Duodenal mucosa (tissue), 2 donors: ENCODE measurements at regions not wholly inside any gene's neighbourhood (a gene's known extent, or its start where the extent isn't known, plus 50 kb on each side); places are given as distances from the start of the nearest gene placed in this dataset.

Source experiments
- H3K27ac ChIP-seq: one replicate; pipeline ENCODE4 v1.7.0; 2013; ENCODE audit warnings: low read depth, low read length
- H3K27me3 ChIP-seq, 2 donors: one replicate each; pipeline ENCODE4 v1.7.0; 2013; ENCODE audit warnings: low read length in 2 of 2, control low read depth in 1 of 2; ENCODE audit not compliant: insufficient read depth in 2 of 2, control insufficient read depth in 1 of 2
- H3K36me3 ChIP-seq, 2 donors: one replicate each; pipeline ENCODE4 v1.7.0; 2013; ENCODE audit warnings: low read length in 2 of 2, control low read depth in 1 of 2; ENCODE audit not compliant: insufficient read depth in 2 of 2, control insufficient read depth in 1 of 2
- H3K4me1 ChIP-seq, 2 donors: one replicate each; pipeline ENCODE4 v1.7.0; 2013; ENCODE audit warnings: low read length in 2 of 2, control low read depth in 1 of 2; ENCODE audit not compliant: insufficient read depth in 2 of 2, control insufficient read depth in 1 of 2
- H3K4me3 ChIP-seq, 2 donors: one replicate each; pipeline ENCODE4 v1.7.0; 2013; ENCODE audit warnings: low read length in 2 of 2, low read depth in 1 of 2
- H3K9ac ChIP-seq, 2 donors: one replicate each; pipeline ENCODE4 v1.7.0; 2013; ENCODE audit warnings: low read length in 2 of 2, low read depth in 1 of 2
- H3K9me3 ChIP-seq, 2 donors: one replicate each; pipeline ENCODE4 v1.7.0; 2013; ENCODE audit warnings: low read length in 2 of 2, control low read depth in 1 of 2; ENCODE audit not compliant: control insufficient read depth in 1 of 2

GRCh38 chr5:4375640-4376039, 764.5 kb upstream of the ADAMTS16 start:
- no peak overlapping the region for H3K27ac ChIP-seq
- no peak overlapping the region for H3K4me3 ChIP-seq
- H3K9ac ChIP-seq: no peak overlapping the region
- H3K4me1 ChIP-seq: no peaks in the 10 kb centered on the region
- H3K27me3 ChIP-seq: no peaks in the 10 kb centered on the region
- H3K9me3 ChIP-seq: no peaks in the 10 kb centered on the region
- H3K36me3 ChIP-seq: no peaks in the 10 kb centered on the region

GRCh38 chr5:4383102-4383501, 757.0 kb upstream of the ADAMTS16 start:
- no peaks in the 10 kb centered on the region for H3K36me3 ChIP-seq
- no peaks in the 10 kb centered on the region for H3K27me3 ChIP-seq
- no peaks in the 10 kb centered on the region for H3K4me1 ChIP-seq
- no peak overlapping the region for H3K9ac ChIP-seq
- no peak overlapping the region for H3K4me3 ChIP-seq
- H3K27ac ChIP-seq: no peak overlapping the region
- H3K9me3 ChIP-seq: no peaks in the 10 kb centered on the region

- no peaks in the 10 kb centered on the region for H3K9me3 ChIP-seq
- H3K27ac ChIP-seq: no peak overlapping the region
- H3K36me3 ChIP-seq: no peaks in the 10 kb centered on the region
- H3K4me3 ChIP-seq: no peak overlapping the region
- no peaks in the 10 kb centered on the region for H3K4me1 ChIP-seq
- H3K9ac ChIP-seq: no peak overlapping the region
- no peaks in the 10 kb centered on the region for H3K27me3 ChIP-seq
These were observed 756.5 kb upstream of the ADAMTS16 start for GRCh38 chr5:4383518-4384198.

GRCh38 chr5:4384649-4385048, 755.5 kb upstream of the ADAMTS16 start:
- H3K9me3 ChIP-seq: no peaks in the 10 kb centered on the region
- H3K27me3 ChIP-seq: no peaks in the 10 kb centered on the region
- H3K36me3 ChIP-seq: no peaks in the 10 kb centered on the region
- no peak overlapping the region for H3K4me3 ChIP-seq
- H3K9ac ChIP-seq: no peak overlapping the region
- no peaks in the 10 kb centered on the region for H3K4me1 ChIP-seq
- no peak overlapping the region for H3K27ac ChIP-seq

- Histone ChIP-seq H3K9ac (no peak overlapping the region), H3K36me3 (no peaks in the 10 kb centered on the region), H3K4me1 (no peaks in the 10 kb centered on the region), H3K4me3 (no peak overlapping the region), H3K27ac (no peak overlapping the region), H3K9me3 (no peaks in the 10 kb centered on the region), H3K27me3 (no peaks in the 10 kb centered on the region)
These were observed 754.0 kb upstream of the ADAMTS16 start for GRCh38 chr5:4386152-4386551.

GRCh38 chr5:4387290-4387689, 752.8 kb upstream of the ADAMTS16 start:
- Histone ChIP-seq H3K9me3 (no peaks in the 10 kb centered on the region), H3K9ac (no peak overlapping the region), H3K36me3 (no peaks in the 10 kb centered on the region), H3K4me1 (no peaks in the 10 kb centered on the region), H3K27me3 (no peaks in the 10 kb centered on the region), H3K27ac (no peak overlapping the region), H3K4me3 (no peak overlapping the region)

GRCh38 chr5:4395752-4396151, 744.4 kb upstream of the ADAMTS16 start:
- Histone ChIP-seq H3K9ac (no peak overlapping the region), H3K27me3 (no peaks in the 10 kb centered on the region), H3K9me3 (peaks cover 0 to 6% of the 10 kb centered on the region in 2 donors), H3K27ac (no peak overlapping the region), H3K36me3 (no peaks in the 10 kb centered on the region), H3K4me3 (no peak overlapping the region), H3K4me1 (no peaks in the 10 kb centered on the region)

- H3K9ac ChIP-seq: no peak overlapping the region
- H3K27ac ChIP-seq: no peak overlapping the region
- H3K27me3 ChIP-seq: no peaks in the 10 kb centered on the region
- no peaks in the 10 kb centered on the region for H3K9me3 ChIP-seq
- H3K4me3 ChIP-seq: no peak overlapping the region
- H3K36me3 ChIP-seq: no peaks in the 10 kb centered on the region
- H3K4me1 ChIP-seq: no peaks in the 10 kb centered on the region
These were observed 734.4 kb upstream of the ADAMTS16 start for GRCh38 chr5:4405614-4406219.

- Histone ChIP-seq H3K27ac (no peak overlapping the region), H3K4me1 (no peaks in the 10 kb centered on the region), H3K27me3 (no peaks in the 10 kb centered on the region), H3K9ac (no peak overlapping the region), H3K9me3 (no peaks in the 10 kb centered on the region), H3K4me3 (no peak overlapping the region), H3K36me3 (no peaks in the 10 kb centered on the region)
These were observed 730.0 kb upstream of the ADAMTS16 start for GRCh38 chr5:4410151-4410550.

- Histone ChIP-seq H3K36me3 (no peaks in the 10 kb centered on the region), H3K27ac (no peak overlapping the region), H3K9me3 (no peaks in the 10 kb centered on the region), H3K4me1 (no peaks in the 10 kb centered on the region), H3K9ac (no peak overlapping the region), H3K27me3 (no peaks in the 10 kb centered on the region), H3K4me3 (no peak overlapping the region)
These were observed 728.5 kb upstream of the ADAMTS16 start for GRCh38 chr5:4411664-4412063.
